ENCODE measurements at regions not wholly inside any gene's neighbourhood (a gene's known extent, or its start where the extent isn't known, plus 50 kb on each side); places are given as distances from the start of the nearest gene placed in this dataset.
"Not testable (repeated sequence)": the region's sequence is repeated elsewhere in the genome, so short reads cannot be mapped to it uniquely, and the experiment has no call there.

DNA sequence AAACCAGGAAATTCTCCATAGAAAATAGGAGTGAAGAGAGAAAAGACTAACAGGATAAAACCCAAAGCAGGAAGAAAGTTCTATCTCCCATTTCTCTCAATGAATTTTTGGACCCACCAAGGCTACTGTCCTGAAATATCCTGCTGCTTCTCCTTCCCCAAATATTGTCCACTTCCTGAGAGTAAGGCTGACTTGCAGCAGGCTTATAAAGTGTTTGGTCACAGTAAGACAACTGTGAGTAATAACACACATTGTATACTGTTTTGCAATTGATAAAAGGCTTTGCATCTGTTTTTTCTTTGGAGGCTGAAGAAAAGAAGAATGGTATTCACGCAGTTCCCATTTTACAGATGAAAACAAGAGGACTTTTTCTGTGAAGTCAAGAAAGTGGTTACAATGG, 52.8 kb downstream of the FOXD4L6 start:
- DNase-seq (ENCODE audit: low spot score); intact Hi-C loops (cut with DNase I): not testable (repeated sequence)

DNA sequence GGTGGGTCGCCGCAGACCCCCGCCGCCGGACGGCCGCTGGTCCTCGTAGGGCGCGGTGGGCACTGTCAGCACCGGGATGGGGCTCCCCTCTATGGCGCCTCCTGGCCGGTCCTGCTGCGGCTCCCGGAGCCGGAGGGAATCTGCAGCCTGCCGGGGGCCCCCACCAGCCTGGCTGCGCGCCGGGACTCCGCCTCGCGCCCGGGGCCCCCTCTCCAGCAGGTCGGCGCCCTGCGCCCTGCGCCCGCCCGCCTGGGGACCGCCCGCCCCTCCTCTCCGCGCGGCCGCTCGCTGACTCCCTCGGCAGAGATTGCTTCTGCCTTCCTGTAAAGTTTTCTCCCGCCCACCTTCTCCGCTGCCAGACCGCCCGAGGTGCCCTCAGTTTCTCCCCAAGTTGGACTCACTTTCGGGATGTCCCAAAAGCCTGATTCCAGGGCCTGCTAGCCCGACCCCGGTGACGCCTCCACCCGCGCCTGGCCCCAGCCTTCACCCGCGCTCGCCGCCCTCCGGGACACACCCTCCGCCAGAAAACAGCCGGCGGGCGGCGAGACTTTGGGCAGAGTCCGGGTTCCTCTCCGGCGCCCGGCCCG, 54.0 kb downstream of the FOXD4L6 start:
- intact Hi-C loops (cut with DNase I) = not testable (repeated sequence)
- peak; percentile 77 for DNase-seq (ENCODE audit: low spot score)

GRCh38 chr9:41073471-41074243, 54.8 kb downstream of the FOXD4L6 start:
- intact Hi-C loops (cut with DNase I); DNase-seq (ENCODE audit: low spot score): not testable (repeated sequence)

- intact Hi-C loops (cut with DNase I); DNase-seq (ENCODE audit: low spot score): not testable (repeated sequence)
Observed at GRCh38 chr9:41064125-41064795, 64.2 kb downstream of the FOXD4L6 start.

DNA sequence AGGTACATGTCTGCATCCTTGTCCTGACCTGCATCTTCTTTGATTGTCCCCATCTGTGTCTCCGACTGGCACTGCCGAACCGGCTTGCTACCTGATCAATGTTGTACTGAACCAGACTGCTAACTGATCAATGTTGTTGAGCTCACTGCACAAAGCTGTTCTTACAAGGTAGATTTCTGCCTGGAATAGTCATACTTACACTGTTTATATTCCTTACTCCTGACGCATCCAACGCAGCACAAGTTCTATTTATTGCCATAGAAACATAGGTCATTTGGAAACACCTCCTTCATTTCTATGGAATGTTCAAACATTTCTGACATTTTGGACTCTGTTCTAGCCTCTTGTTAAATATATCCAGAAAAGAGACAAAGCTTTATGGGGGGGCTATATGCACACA, 65.2 kb downstream of the FOXD4L6 start:
- intact Hi-C loops (cut with DNase I); DNase-seq (ENCODE audit: low spot score): not testable (repeated sequence)

DNA sequence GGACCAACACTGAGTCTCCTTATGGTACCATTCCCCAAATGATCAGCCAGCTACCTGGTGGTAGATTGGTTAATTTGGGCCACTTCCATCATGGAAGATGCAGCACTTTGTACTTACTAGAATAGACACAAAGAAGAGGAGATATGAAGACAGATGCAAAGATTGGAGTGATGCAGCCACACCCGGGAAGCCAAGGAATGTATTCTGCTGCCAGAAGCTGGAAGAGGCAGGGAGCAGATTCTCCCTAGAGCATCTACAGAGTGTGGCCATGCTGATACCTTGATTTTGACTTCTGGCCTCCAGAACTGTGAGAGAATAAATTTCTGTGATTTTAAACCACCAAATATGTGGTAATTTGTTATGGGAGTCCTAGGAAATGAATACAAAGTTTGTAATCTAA, 68.9 kb downstream of the FOXD4L6 start:
- DNase-seq (ENCODE audit: low spot score); intact Hi-C loops (cut with DNase I): not testable (repeated sequence)

DNA sequence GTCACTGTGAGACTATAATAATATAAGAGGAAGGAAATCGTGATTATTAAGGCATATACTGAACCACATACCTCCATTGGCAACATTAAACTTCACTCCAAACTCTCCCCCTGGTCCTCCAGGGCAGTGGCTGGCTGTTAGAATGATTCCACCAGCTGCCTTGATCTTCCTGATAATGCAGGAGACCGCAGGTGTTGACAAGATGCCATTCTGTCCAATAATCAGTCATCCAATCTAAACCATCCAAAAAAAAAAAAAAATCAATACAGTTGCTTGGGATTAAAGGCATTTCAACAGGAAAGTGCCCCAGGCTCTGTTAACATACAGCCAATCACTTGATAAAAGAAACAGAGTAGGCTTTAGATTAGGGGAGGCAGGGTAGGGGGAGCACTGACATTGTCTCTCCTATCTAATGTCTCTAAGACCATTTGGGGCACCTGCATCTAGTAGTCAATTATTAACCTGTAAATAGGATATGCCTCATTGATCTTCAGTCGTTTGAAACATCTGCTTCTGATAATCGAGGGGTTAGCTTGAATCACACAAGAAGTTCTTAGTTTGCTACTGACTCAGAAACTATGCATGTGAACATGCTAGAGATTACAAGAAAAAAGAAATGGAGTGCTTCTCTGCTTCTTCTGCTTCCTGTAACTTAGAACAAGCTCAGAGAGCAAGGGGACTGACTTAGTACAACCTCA, 74.7 kb downstream of the FOXD4L6 start:
- intact Hi-C loops (cut with DNase I); DNase-seq (ENCODE audit: low spot score): not testable (repeated sequence)

DNA sequence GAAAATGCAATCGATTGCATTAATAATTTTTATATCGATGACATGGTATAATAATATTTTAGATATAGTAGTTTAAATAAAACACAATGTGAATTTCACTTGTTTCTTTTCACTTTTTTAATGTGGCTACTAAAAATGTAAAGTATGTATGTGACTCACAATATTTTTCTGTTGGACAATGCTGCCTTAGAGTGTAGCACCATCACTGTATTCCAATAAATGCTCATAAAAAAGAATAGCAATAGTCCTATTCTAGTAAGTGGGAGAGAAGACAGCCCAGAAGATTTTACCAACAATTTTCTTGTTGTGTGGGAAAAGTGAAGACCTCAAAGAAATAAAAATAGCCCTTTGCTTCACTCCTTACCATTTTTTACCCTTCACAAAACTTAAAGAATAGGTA, 79.8 kb downstream of the FOXD4L6 start:
- DNase-seq (ENCODE audit: low spot score); intact Hi-C loops (cut with DNase I): not testable (repeated sequence)

- DNase-seq (ENCODE audit: low spot score); intact Hi-C loops (cut with DNase I): not testable (repeated sequence)
Observed at GRCh38 chr9:41047792-41048191, 80.7 kb downstream of the FOXD4L6 start.

GRCh38 chr9:41044930-41045329, 83.6 kb downstream of the FOXD4L6 start:
- DNase-seq (ENCODE audit: low spot score); intact Hi-C loops (cut with DNase I): not testable (repeated sequence)

- DNase-seq (ENCODE audit: low spot score); intact Hi-C loops (cut with DNase I): not testable (repeated sequence)
Observed at GRCh38 chr9:41043433-41043832, 85.0 kb downstream of the FOXD4L6 start.

DNA sequence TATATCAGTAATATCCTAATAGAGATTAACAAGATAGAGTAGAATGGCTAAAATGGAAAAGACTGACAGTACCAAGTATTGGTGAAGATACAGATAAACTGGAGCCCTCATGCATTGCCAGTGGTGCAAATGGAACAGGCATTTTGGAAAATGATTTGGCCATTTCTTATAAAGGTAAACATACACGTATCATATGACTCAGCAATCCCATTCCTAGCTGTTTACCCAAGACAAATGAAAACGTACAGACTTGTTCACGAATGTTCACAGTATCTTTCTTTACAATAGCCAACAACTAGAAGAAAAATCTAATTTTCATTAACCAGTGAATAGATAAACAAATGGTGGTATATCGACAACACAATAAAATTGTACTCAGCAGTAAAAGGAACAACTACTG, 86.4 kb downstream of the FOXD4L6 start:
- intact Hi-C loops (cut with DNase I); DNase-seq (ENCODE audit: low spot score): not testable (repeated sequence)

- intact Hi-C loops (cut with DNase I) = not testable (repeated sequence)
Observed at GRCh38 chr9:41040705-41041342, 87.7 kb downstream of the FOXD4L6 start.

GRCh38 chr9:41035276-41035675, 93.2 kb downstream of the FOXD4L6 start:
- intact Hi-C loops (cut with DNase I); DNase-seq (ENCODE audit: low spot score): not testable (repeated sequence)

More at GRCh38 chr9:41040705-41041342, 87.7 kb downstream of the FOXD4L6 start:
- DNase-seq (ENCODE audit: low spot score) = not testable (repeated sequence)

GRCh38 chr9:41034699-41035197, 93.7 kb downstream of the FOXD4L6 start:
- DNase-seq (ENCODE audit: low spot score); intact Hi-C loops (cut with DNase I): not testable (repeated sequence)

DNA sequence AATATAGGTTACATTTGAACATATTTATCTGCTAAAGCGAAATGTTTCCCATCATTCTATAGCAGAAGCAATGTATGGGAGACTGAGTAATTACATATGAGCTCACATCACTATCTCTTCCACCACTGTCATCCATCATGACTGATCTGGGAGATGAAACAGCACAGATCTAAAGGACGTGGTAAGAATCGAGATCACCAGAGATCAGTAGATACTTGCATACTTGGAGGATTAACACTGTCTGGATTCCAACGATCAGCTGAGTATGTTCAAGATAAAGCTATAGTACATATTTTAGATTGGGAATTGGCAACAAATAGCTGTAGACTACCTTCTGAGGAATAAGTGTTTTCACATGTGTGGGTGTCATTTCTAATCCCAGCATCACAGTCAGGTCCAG, 94.6 kb downstream of the FOXD4L6 start:
- DNase-seq (ENCODE audit: low spot score); intact Hi-C loops (cut with DNase I): not testable (repeated sequence)

GRCh38 chr9:41033360-41033759, 95.1 kb downstream of the FOXD4L6 start:
- DNase-seq (ENCODE audit: low spot score); intact Hi-C loops (cut with DNase I): not testable (repeated sequence)

DNA sequence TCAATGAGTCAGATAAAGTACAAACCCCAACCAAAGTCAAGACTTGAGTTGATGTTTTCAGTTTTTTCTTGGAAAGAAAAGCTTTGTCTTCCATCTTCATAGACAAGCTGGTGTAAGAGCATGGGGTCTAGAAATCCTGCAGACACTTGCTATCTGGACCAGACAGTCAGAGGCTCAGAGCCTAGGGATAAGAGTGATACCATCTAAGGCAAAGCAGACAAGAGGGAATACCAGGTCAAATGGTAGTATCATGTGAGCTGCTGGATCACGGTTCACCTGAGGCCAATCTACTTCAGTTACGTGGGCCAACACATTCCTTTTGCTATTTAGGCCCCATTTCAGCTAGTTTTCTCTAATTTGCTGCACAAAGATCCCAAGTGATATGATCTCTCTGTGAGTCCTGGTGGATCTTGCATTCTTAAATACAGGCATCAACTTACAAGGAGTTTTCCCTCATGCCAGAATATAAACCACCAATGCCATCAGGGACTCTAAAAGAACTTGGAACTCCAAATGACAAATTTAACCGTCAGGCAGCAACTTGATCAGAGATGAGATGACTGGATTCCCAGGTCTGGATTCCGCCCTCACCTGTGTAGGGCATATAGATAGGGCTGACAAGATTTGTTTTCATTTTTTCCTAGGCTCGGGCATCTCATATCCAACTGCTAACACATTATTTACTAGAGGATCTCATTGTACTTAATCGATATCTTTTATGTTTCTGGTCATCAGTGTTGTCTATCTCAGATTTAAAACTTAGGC, 101.4 kb downstream of the FOXD4L6 start:
- DNase-seq (ENCODE audit: low spot score); intact Hi-C loops (cut with DNase I): not testable (repeated sequence)
